HepG2 (cell line): ENCODE measurements at regions not wholly inside any gene's neighbourhood (a gene's known extent, or its start where the extent isn't known, plus 50 kb on each side); places are given as distances from the start of the nearest gene placed in this dataset.

Experiments used
- CBFB ChIP-seq: sonication (generic); formaldehyde crosslinking; IDR thresholded peaks from 2 replicates; pipeline ENCODE4 v1.4.0; 2020; ENCODE audit warnings: missing genetic modification reagents
- CENPT ChIP-seq: sonication (generic); formaldehyde crosslinking; IDR thresholded peaks from 2 replicates; pipeline ENCODE4 v1.8.0; 2022; ENCODE audit warnings: low read depth, mild to moderate bottlenecking, moderate library complexity, missing genetic modification reagents
- CHD4 ChIP-seq: fragments of 200-600 bp; sonication (generic); IDR thresholded peaks from 2 replicates; pipeline ENCODE4 v1.7.0; 2017; ENCODE audit warnings: mild to moderate bottlenecking, low read length, borderline replicate concordance
- DPF2 ChIP-seq: sonication (generic); formaldehyde crosslinking; IDR thresholded peaks from 2 replicates; pipeline ENCODE4 v1.4.0; 2020; ENCODE audit warnings: mild to moderate bottlenecking, low read depth, missing genetic modification reagents, borderline replicate concordance
- EED ChIP-seq: sonication (generic); formaldehyde crosslinking; IDR thresholded peaks from 2 replicates; pipeline ENCODE4 v1.5.0; 2020; ENCODE audit warnings: mild to moderate bottlenecking, missing genetic modification reagents
- ELF1 ChIP-seq: sonication (generic); formaldehyde crosslinking; IDR thresholded peaks from 2 replicates; pipeline ENCODE4 v1.4.0; 2020; ENCODE audit warnings: missing genetic modification reagents
- KLF15 ChIP-seq: sonication (generic); formaldehyde crosslinking; IDR thresholded peaks from 2 replicates; pipeline ENCODE4 v1.8.1; 2023; ENCODE audit warnings: borderline replicate concordance, mild to moderate bottlenecking, inconsistent platforms, missing genetic modification reagents, mixed read lengths
- KMT2B ChIP-seq: IDR thresholded peaks from 2 replicates; pipeline ENCODE4 v1.6.1; 2016; ENCODE audit warnings: missing genetic modification reagents, missing compliant biosample characterization
- MLLT10 ChIP-seq: sonication (generic); formaldehyde crosslinking; IDR thresholded peaks from 2 replicates; pipeline ENCODE4 v1.4.0; 2020; ENCODE audit warnings: missing genetic modification reagents
- SRY ChIP-seq: sonication (generic); formaldehyde crosslinking; IDR thresholded peaks from 2 replicates; pipeline ENCODE4 v1.8.0; 2022; ENCODE audit warnings: mild to moderate bottlenecking, missing genetic modification reagents
- ZMAT3 ChIP-seq: sonication (generic); formaldehyde crosslinking; conservative IDR thresholded peaks from 2 replicates; pipeline ENCODE4 v1.7.0; 2021; ENCODE audit warnings: missing genetic modification reagents
- ZMYM3 ChIP-seq: sonication (generic); formaldehyde crosslinking; IDR thresholded peaks from 2 replicates; pipeline ENCODE4 v1.5.1; 2020; ENCODE audit warnings: mild to moderate bottlenecking, missing genetic modification reagents
- ZNF839 ChIP-seq: sonication (generic); formaldehyde crosslinking; IDR thresholded peaks from 2 replicates; pipeline ENCODE4 v1.4.0; 2020; ENCODE audit warnings: missing genetic modification reagents, mild to moderate bottlenecking, borderline replicate concordance
- TF ChIP-seq, protein P1 (sequence below): sonication (generic); formaldehyde crosslinking; IDR thresholded peaks from 2 replicates; pipeline ENCODE4 v1.5.1; 2020; ENCODE audit warnings: missing genetic modification reagents, mild to moderate bottlenecking, borderline replicate concordance
- TF ChIP-seq, protein P2 (sequence below): sonication (generic); formaldehyde crosslinking; IDR thresholded peaks from 2 replicates; pipeline ENCODE4 v1.5.0; 2020; ENCODE audit warnings: missing genetic modification reagents
- TF ChIP-seq, protein P3 (sequence below): IDR thresholded peaks from 2 replicates; pipeline ENCODE4 v1.6.1; 2016; ENCODE audit warnings: missing genetic modification reagents, missing compliant biosample characterization
- TF ChIP-seq, protein P4 (sequence below): IDR thresholded peaks from 2 replicates; pipeline ENCODE4 v1.6.1; 2016; ENCODE audit warnings: mild to moderate bottlenecking
- TF ChIP-seq, protein P5 (sequence below): sonication (generic); formaldehyde crosslinking; IDR thresholded peaks from 2 replicates; pipeline ENCODE4 v1.4.0; 2020; ENCODE audit warnings: mild to moderate bottlenecking, missing genetic modification reagents, borderline replicate concordance
- TF ChIP-seq, protein P6 (sequence below): sonication (generic); formaldehyde crosslinking; IDR thresholded peaks from 2 replicates; pipeline ENCODE4 v1.8.0; 2022; ENCODE audit warnings: missing genetic modification reagents, low read depth, mild to moderate bottlenecking, borderline replicate concordance
- TF ChIP-seq, protein P7 (sequence below): sonication (generic); formaldehyde crosslinking; IDR thresholded peaks from 2 replicates; pipeline ENCODE4 v1.4.0; 2020; ENCODE audit warnings: missing genetic modification reagents; ENCODE audit errors: not compliant biosample characterization

DNA sequence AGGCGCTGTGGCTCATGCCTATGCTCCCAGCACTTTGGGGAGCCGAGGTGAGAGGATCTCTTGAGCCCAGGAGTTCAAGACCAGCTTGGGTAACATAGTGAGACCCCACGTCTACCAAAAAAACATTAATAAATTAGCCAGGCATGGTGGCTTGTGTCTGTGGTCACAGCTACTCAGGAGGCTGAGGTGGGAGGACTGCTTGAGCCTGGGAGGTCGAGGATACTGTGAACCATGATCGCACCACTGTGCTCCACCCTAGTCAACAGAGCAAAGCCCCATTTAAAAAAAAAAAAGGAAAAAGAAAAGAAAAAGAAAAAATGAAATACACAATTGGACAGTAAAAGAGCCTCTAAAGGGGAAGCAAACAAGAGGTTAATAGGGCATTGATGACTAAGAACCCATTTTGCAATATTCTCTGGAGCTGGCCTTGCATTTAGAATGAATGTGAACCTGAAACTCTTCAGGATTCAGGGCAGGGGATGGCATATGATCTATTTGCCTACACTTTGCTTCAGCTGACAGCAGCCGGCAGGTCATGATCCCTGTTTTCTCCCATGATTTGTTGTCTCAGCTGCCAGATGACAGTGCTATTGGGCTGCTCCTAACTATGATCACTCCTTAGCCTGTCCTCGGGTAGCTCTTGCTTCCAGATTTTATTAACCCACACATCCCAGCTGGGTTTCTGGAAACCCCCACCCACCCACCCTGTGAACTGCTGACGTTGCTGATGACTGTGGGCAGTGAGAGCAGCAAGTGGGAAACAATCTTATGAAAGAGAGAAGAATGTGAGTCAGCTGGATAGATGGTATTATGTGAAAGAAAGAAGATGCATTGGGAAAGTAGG is 83.8 kb upstream of the ELOVL5 start (continued):
- TF ChIP-seq ZMYM3 (CRISPR knock-in tag) (peak; percentile 50; the same call in 1 of the 2 replicates), ZNF839 (CRISPR knock-in tag) (no peak), ZMAT3 (CRISPR knock-in tag) (no peak), CBFB (no peak), MLLT10 (CRISPR knock-in tag) (no peak), SRY (CRISPR knock-in tag) (no peak), ELF1 (no peak), KLF15 (no peak), KMT2B (CRISPR knock-in tag) (no peak), EED (no peak), CENPT (no peak), DPF2 (peak; percentile 56; the same call in 1 of the 2 replicates), CHD4 (no peak)
- TF ChIP-seq, protein P1, sequence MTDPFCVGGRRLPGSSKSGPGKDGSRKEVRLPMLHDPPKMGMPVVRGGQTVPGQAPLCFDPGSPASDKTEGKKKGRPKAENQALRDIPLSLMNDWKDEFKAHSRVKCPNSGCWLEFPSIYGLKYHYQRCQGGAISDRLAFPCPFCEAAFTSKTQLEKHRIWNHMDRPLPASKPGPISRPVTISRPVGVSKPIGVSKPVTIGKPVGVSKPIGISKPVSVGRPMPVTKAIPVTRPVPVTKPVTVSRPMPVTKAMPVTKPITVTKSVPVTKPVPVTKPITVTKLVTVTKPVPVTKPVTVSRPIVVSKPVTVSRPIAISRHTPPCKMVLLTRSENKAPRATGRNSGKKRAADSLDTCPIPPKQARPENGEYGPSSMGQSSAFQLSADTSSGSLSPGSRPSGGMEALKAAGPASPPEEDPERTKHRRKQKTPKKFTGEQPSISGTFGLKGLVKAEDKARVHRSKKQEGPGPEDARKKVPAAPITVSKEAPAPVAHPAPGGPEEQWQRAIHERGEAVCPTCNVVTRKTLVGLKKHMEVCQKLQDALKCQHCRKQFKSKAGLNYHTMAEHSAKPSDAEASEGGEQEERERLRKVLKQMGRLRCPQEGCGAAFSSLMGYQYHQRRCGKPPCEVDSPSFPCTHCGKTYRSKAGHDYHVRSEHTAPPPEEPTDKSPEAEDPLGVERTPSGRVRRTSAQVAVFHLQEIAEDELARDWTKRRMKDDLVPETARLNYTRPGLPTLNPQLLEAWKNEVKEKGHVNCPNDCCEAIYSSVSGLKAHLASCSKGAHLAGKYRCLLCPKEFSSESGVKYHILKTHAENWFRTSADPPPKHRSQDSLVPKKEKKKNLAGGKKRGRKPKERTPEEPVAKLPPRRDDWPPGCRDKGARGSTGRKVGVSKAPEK (CRISPR knock-in tag), result no peak
- TF ChIP-seq, protein P2, sequence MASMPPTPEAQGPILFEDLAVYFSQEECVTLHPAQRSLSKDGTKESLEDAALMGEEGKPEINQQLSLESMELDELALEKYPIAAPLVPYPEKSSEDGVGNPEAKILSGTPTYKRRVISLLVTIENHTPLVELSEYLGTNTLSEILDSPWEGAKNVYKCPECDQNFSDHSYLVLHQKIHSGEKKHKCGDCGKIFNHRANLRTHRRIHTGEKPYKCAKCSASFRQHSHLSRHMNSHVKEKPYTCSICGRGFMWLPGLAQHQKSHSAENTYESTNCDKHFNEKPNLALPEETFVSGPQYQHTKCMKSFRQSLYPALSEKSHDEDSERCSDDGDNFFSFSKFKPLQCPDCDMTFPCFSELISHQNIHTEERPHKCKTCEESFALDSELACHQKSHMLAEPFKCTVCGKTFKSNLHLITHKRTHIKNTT (CRISPR knock-in tag), result no peak
- TF ChIP-seq, protein P3, sequence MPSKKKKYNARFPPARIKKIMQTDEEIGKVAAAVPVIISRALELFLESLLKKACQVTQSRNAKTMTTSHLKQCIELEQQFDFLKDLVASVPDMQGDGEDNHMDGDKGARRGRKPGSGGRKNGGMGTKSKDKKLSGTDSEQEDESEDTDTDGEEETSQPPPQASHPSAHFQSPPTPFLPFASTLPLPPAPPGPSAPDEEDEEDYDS (CRISPR knock-in tag), result 0 out of 2 replicates have a peak, but pooled peaks have one; percentile 12
- TF ChIP-seq, protein P4, sequence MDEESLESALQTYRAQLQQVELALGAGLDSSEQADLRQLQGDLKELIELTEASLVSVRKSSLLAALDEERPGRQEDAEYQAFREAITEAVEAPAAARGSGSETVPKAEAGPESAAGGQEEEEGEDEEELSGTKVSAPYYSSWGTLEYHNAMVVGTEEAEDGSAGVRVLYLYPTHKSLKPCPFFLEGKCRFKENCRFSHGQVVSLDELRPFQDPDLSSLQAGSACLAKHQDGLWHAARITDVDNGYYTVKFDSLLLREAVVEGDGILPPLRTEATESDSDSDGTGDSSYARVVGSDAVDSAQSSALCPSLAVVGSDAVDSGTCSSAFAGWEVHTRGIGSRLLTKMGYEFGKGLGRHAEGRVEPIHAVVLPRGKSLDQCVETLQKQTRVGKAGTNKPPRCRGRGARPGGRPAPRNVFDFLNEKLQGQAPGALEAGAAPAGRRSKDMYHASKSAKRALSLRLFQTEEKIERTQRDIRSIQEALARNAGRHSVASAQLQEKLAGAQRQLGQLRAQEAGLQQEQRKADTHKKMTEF (CRISPR knock-in tag), result peak; percentile 75
- TF ChIP-seq, protein P5, sequence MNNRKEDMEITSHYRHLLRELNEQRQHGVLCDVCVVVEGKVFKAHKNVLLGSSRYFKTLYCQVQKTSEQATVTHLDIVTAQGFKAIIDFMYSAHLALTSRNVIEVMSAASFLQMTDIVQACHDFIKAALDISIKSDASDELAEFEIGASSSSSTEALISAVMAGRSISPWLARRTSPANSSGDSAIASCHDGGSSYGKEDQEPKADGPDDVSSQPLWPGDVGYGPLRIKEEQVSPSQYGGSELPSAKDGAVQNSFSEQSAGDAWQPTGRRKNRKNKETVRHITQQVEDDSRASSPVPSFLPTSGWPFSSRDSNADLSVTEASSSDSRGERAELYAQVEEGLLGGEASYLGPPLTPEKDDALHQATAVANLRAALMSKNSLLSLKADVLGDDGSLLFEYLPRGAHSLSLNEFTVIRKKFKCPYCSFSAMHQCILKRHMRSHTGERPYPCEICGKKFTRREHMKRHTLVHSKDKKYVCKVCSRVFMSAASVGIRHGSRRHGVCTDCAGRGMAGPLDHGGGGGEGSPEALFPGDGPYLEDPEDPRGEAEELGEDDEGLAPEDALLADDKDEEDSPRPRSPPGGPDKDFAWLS (CRISPR knock-in tag), result no peak
- TF ChIP-seq, protein P6, sequence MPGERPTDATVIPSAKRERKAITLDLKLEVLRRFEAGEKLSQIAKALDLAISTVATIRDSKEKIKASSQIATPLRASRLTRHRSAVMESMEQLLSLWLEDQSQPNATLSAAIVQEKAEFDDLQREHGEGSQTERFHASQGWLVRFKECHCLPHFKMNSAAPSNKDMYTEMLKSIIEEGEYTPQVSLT (CRISPR knock-in tag), result no peak
- TF ChIP-seq, protein P7, sequence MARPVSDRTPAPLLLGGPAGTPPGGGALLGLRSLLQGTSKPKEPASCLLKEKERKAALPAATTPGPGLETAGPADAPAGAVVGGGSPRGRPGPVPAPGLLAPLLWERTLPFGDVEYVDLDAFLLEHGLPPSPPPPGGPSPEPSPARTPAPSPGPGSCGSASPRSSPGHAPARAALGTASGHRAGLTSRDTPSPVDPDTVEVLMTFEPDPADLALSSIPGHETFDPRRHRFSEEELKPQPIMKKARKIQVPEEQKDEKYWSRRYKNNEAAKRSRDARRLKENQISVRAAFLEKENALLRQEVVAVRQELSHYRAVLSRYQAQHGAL (CRISPR knock-in tag), result no peak
